OCI-LY3 (cell line): ENCODE measurements at regions not wholly inside any gene's neighbourhood (a gene's known extent, or its start where the extent isn't known, plus 50 kb on each side); places are given as distances from the start of the nearest gene placed in this dataset.

ENCODE experiments used
- H2AFZ ChIP-seq: fragments of 200-600, 300-600 bp; shearing (Covaris generic); 2 replicates; pipeline ENCODE4 v1.6.0; 2014; ENCODE audit warnings: antibody characterized with exemption, low read depth, low read length
- H3K27ac ChIP-seq: fragments of 200-600, 300-600 bp; sonication (generic); 2 replicates; pipeline ENCODE4 v1.5.1; 2014; ENCODE audit warnings: mild to moderate bottlenecking, low read length, moderate library complexity, mixed read lengths
- H3K27me3 ChIP-seq: fragments of 200-600, 300-600 bp; sonication (generic); 2 replicates; pipeline ENCODE4 v1.6.1; 2014; ENCODE audit warnings: low read depth, low read length, mixed read lengths
- H3K36me3 ChIP-seq: fragments of 200-600, 300-600 bp; sonication (generic); replicated peaks from 2 replicates; pipeline ENCODE3; 2014; ENCODE audit warnings: low read depth, low read length, mixed read lengths
- H3K4me1 ChIP-seq: fragments of 300-600, 200-600 bp; sonication (generic); 2 replicates; pipeline ENCODE4 v1.6.1; 2014; ENCODE audit warnings: low read length, mixed read lengths
- H3K4me2 ChIP-seq: fragments of 200-600, 300-600 bp; sonication (generic); 2 replicates; pipeline ENCODE4 v1.6.1; 2014; ENCODE audit warnings: low read length, mixed read lengths
- H3K4me3 ChIP-seq: fragments of 300-600, 200-600 bp; sonication (generic); 2 replicates; pipeline ENCODE4 v1.5.1; 2014; ENCODE audit warnings: antibody characterized with exemption, mild to moderate bottlenecking, low read length, moderate library complexity
- H3K79me2 ChIP-seq: fragments of 300-600, 200-600 bp; shearing (Covaris generic); 2 replicates; pipeline ENCODE4 v1.6.1; 2014; ENCODE audit warnings: mild to moderate bottlenecking, low read length, mixed read lengths
- H3K9ac ChIP-seq: fragments of 300-600, 200-600 bp; shearing (Covaris generic); 2 replicates; pipeline ENCODE4 v1.6.0; 2014; ENCODE audit warnings: mild to moderate bottlenecking, low read length, moderate library complexity
- H3K9me3 ChIP-seq: fragments of 200-600, 300-600 bp; shearing (Covaris generic); 2 replicates; pipeline ENCODE4 v1.6.1; 2014; ENCODE audit warnings: low read length, mixed read lengths; ENCODE audit not compliant: insufficient read depth
- H4K20me1 ChIP-seq: fragments of 200-600, 300-600 bp; sonication (generic); 2 replicates; pipeline ENCODE4 v1.6.1; 2016; ENCODE audit warnings: low read length, mixed read lengths; ENCODE audit not compliant: insufficient read depth
- CTCF ChIP-seq: fragments of 200-600, 300-600 bp; sonication (generic); IDR thresholded peaks from 2 replicates; pipeline ENCODE4 v1.5.1; 2014; ENCODE audit warnings: antibody characterized with exemption, low read length, low read depth
- EZH2phosphoT487 ChIP-seq: fragments of 200-600 bp; shearing (Covaris generic); IDR thresholded peaks from 2 replicates; pipeline ENCODE4 v1.6.1; 2018; ENCODE audit warnings: antibody characterized with exemption, mixed run types, low read depth

- H3K4me1 ChIP-seq, result no peaks in the 10 kb centered on the region
- no peak overlapping the region for H3K9ac ChIP-seq
- H4K20me1 ChIP-seq, result no peaks in the 10 kb centered on the region
- no peaks in the 10 kb centered on the region for H3K36me3 ChIP-seq
- H3K27me3 ChIP-seq, result no peaks in the 10 kb centered on the region
- no peak overlapping the region for H2AFZ ChIP-seq
- H3K9me3 ChIP-seq, result no peaks in the 10 kb centered on the region
- no peak overlapping the region for H3K4me3 ChIP-seq
- H3K4me2 ChIP-seq, result no peak overlapping the region
- H3K79me2 ChIP-seq, result no peaks in the 10 kb centered on the region
- TF ChIP-seq CTCF (no peak), EZH2phosphoT487 (no peak)
- no peak overlapping the region for H3K27ac ChIP-seq
These were observed 137.0 kb upstream of the PRR20A start for GRCh38 chr13:57003682-57004081.

GRCh38 chr13:57017357-57017756 is 123.4 kb upstream of the PRR20A start:
- Histone ChIP-seq H3K36me3 (no peaks in the 10 kb centered on the region), H3K4me3 (no peak overlapping the region), H4K20me1 (no peaks in the 10 kb centered on the region), H3K9me3 (no peaks in the 10 kb centered on the region; the same call in 1 of the 2 replicates), H3K4me1 (peaks cover 10% of the 10 kb centered on the region; the same call in 1 of the 2 replicates), H3K4me2 (no peak overlapping the region), H3K79me2 (no peaks in the 10 kb centered on the region), H3K27me3 (no peaks in the 10 kb centered on the region), H2AFZ (no peak overlapping the region), H3K9ac (no peak overlapping the region), H3K27ac (no peak overlapping the region)
- TF ChIP-seq EZH2phosphoT487, result no peak
- no peak for TF ChIP-seq CTCF

GRCh38 chr13:57018915-57019314 is 121.8 kb upstream of the PRR20A start:
- H4K20me1 ChIP-seq, result no peaks in the 10 kb centered on the region
- H2AFZ ChIP-seq, result no peak overlapping the region
- no peak overlapping the region for H3K27ac ChIP-seq
- no peaks in the 10 kb centered on the region for H3K27me3 ChIP-seq
- H3K9ac ChIP-seq, result no peak overlapping the region
- TF ChIP-seq CTCF, result no peak
- no peak for TF ChIP-seq EZH2phosphoT487
- no peaks in the 10 kb centered on the region; the same call in 1 of the 2 replicates for H3K9me3 ChIP-seq
- H3K4me2 ChIP-seq, result no peak overlapping the region
- peaks cover 10% of the 10 kb centered on the region; the same call in 1 of the 2 replicates for H3K4me1 ChIP-seq
- no peaks in the 10 kb centered on the region for H3K79me2 ChIP-seq
- H3K4me3 ChIP-seq, result no peak overlapping the region
- H3K36me3 ChIP-seq, result no peaks in the 10 kb centered on the region

GRCh38 chr13:57030671-57031070 is 110.0 kb upstream of the PRR20A start:
- H3K9me3 ChIP-seq, result no peaks in the 10 kb centered on the region
- no peaks in the 10 kb centered on the region for H3K27me3 ChIP-seq
- no peaks in the 10 kb centered on the region for H4K20me1 ChIP-seq
- no peaks in the 10 kb centered on the region for H3K79me2 ChIP-seq
- H2AFZ ChIP-seq, result no peak overlapping the region
- no peaks in the 10 kb centered on the region for H3K36me3 ChIP-seq
- no peaks in the 10 kb centered on the region for H3K4me1 ChIP-seq
- no peak overlapping the region for H3K4me3 ChIP-seq
- H3K4me2 ChIP-seq, result no peak overlapping the region
- H3K9ac ChIP-seq, result no peak overlapping the region
- TF ChIP-seq EZH2phosphoT487, result no peak
- TF ChIP-seq CTCF, result no peak
- no peak overlapping the region for H3K27ac ChIP-seq
